ENCODE measurements at regions not wholly inside any gene's neighbourhood (a gene's known extent, or its start where the extent isn't known, plus 50 kb on each side); places are given as distances from the start of the nearest gene placed in this dataset.

DNA sequence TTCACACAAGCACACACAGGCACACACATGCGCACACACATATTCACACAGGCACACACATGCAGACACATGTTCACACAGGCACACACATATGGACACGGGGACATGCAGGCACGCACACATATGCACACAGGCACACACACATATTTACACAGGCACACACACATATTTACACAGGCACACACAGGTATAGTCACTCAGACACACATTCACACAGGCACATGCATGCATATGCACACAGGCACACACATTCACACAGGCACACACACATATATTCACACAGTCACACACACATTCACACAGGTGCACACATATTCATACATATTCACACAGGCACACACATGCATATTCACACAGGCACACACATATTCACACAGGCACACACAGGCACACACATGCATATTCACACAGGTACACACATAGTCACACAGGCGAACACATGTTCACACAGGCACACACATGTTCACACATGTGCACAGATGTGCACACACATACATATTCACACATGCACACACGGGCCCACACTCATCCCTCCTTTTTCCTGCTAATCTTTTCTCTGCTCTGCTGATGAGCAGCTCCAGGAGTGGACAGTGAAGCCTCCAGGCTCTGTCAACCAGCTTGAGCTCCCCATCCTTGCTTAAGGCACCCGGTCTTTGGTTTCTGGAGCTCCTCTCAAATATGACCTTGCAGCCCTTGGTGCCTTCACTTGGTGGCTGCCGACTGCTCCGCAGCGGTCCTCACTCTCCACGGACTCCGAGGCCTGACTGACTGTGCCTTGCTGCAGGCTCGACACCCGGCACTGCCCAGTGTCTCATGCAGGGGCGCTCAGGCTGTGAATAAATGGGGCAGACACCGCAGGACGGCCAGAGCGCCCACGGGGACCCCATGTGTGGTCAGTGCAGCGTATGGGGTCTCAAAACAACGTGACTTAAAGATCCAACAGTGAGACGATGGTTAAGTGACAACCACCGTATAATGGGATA lies 581.2 kb upstream of the MGMT start:
- Histone ChIP-seq H3K4me1 (ENCODE audit: control insufficient read depth, insufficient read depth, low read length) (no peaks in the 10 kb centered on the region), H3K36me3 (ENCODE audit: control insufficient read depth, insufficient read depth, low read length) (no peaks in the 10 kb centered on the region), H3K4me3 (ENCODE audit: low read length) (no peak overlapping the region), H3K9me3 (ENCODE audit: control insufficient read depth, low read length) (no peaks in the 10 kb centered on the region), H3K27me3 (ENCODE audit: control insufficient read depth, insufficient read depth, low read length) (no peaks in the 10 kb centered on the region), H3K9ac (ENCODE audit: low read length) (no peak overlapping the region)

DNA sequence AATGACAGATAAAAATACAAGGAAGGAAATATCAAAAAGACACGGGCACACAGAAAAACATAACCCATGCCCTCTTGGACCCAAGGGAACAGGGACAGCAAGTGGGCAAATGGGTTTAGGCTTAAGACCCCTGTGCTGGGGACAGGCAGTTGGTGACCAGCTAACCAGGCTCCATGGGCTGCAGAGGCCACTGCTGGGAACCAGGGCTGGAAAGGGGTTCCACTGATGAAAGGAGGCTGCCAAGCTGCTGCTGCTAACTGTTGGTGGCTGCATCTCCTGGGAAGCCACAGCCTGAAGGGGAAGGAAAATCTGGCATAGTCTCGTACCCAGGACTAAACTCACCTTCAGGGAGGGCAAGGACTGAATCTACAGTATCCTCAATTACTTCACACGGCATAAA lies 579.2 kb upstream of the MGMT start:
- no peak overlapping the region for H3K9ac ChIP-seq (ENCODE audit: low read length)
- no peaks in the 10 kb centered on the region for H3K27me3 ChIP-seq (ENCODE audit: control insufficient read depth, insufficient read depth, low read length)
- no peaks in the 10 kb centered on the region for H3K4me1 ChIP-seq (ENCODE audit: control insufficient read depth, insufficient read depth, low read length)
- no peak overlapping the region for H3K4me3 ChIP-seq (ENCODE audit: low read length)
- no peaks in the 10 kb centered on the region for H3K36me3 ChIP-seq (ENCODE audit: control insufficient read depth, insufficient read depth, low read length)
- H3K9me3 ChIP-seq (ENCODE audit: control insufficient read depth, low read length): no peaks in the 10 kb centered on the region

DNA sequence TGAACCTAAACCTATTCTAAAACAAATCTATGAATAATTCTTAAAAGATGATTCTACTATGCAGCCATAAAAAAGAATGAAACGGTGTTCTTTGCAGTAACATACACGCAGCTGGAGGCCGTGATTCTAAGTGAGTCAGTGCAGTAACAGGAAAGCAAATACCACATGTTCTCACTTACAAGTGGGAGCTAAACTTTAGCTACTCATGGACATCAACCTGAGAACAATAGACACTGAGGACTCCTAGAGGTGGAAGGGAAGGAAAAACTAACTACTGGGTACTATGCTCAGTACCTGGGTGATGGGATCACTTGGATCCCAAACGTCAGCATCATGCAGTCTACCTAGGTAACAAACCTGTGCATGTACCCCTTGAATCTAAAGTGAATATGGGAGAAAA lies 575.0 kb upstream of the MGMT start:
- Histone ChIP-seq H3K27me3 (ENCODE audit: control insufficient read depth, insufficient read depth, low read length) (no peaks in the 10 kb centered on the region), H3K36me3 (ENCODE audit: control insufficient read depth, insufficient read depth, low read length) (no peaks in the 10 kb centered on the region), H3K4me1 (ENCODE audit: control insufficient read depth, insufficient read depth, low read length) (no peaks in the 10 kb centered on the region), H3K4me3 (ENCODE audit: low read length) (no peak overlapping the region), H3K9ac (ENCODE audit: low read length) (no peak overlapping the region), H3K9me3 (ENCODE audit: control insufficient read depth, low read length) (no peaks in the 10 kb centered on the region)

DNA sequence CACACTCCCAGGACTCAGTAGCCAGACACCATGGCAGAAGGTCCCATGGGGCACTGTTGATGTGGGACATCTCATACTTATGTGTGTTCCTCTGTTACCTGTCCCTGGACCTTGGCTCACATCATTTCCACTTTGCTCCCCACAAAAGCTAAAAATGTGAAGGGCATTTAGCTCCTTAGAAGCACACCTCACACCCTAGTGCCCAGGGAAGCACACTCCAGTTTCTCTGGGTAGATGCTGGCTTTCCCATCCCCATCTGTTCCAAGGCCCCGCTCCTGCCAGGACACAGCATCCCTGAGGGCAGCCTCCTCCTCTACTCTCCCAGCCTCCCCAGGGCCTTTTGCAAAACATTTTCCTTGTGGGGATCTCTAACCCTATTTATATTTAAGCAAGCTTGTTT lies 572.4 kb upstream of the MGMT start:
- Histone ChIP-seq H3K4me3 (ENCODE audit: low read length) (no peak overlapping the region), H3K36me3 (ENCODE audit: control insufficient read depth, insufficient read depth, low read length) (no peaks in the 10 kb centered on the region), H3K9me3 (ENCODE audit: control insufficient read depth, low read length) (no peaks in the 10 kb centered on the region), H3K4me1 (ENCODE audit: control insufficient read depth, insufficient read depth, low read length) (no peaks in the 10 kb centered on the region), H3K9ac (ENCODE audit: low read length) (no peak overlapping the region), H3K27me3 (ENCODE audit: control insufficient read depth, insufficient read depth, low read length) (peaks cover 3% of the 10 kb centered on the region)

DNA sequence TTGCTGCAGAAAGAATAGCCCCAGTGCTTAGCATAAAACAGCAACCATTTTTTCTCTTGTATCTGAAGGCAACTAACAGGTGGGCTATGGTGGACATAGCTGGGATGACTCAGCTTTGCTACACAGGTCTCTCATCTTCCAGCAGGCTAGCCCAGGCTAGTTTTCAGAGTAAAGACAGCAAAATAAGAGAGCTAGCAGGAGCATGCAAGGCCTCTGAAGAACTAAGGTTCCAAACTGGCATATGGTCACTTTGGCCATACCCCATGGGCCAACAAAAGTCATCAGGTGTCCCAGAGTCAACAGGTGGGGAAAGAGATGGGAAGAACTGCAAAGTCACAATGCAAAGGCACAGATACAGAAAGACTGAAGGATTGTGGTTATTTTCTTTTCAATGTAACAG lies 571.6 kb upstream of the MGMT start:
- H3K36me3 ChIP-seq (ENCODE audit: control insufficient read depth, insufficient read depth, low read length): no peaks in the 10 kb centered on the region
- H3K4me3 ChIP-seq (ENCODE audit: low read length): no peak overlapping the region
- no peaks in the 10 kb centered on the region for H3K9me3 ChIP-seq (ENCODE audit: control insufficient read depth, low read length)
- peaks cover 3% of the 10 kb centered on the region for H3K27me3 ChIP-seq (ENCODE audit: control insufficient read depth, insufficient read depth, low read length)
- H3K4me1 ChIP-seq (ENCODE audit: control insufficient read depth, insufficient read depth, low read length): no peaks in the 10 kb centered on the region
- no peak overlapping the region for H3K9ac ChIP-seq (ENCODE audit: low read length)

DNA sequence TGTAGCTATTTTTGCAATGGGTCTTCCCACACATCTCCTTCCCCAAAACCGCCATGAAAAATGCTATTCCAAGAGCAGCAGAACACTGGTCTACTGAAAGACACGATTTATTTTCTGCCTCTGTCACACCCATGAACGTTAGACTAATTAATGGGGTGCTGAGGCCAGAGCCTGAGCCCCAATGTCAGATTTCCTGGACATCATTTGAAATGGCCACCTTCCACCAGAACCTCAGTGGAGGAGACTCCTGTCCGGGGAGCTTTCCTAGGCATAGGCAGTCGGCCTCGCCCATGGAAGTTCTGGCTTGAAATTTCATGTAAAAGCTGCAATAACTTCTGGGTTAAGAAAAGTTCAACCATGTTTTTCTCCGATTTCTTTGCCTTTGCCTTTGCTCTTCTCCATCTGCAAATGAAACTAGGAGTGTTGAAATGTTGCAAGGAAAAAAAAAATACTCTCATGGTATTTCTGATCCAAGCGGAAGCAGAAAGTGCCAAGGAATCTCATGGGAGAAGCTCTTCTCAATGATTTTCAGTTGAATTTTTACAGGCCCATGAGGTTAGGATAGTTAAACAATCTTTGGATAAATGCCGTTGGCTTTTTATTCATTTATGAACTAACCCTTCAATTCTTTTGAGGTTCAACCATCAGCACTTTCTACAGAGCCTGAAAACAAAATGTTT lies 570.8 kb upstream of the MGMT start:
- no peaks in the 10 kb centered on the region for H3K4me1 ChIP-seq (ENCODE audit: control insufficient read depth, insufficient read depth, low read length)
- no peaks in the 10 kb centered on the region for H3K36me3 ChIP-seq (ENCODE audit: control insufficient read depth, insufficient read depth, low read length)
- H3K27me3 ChIP-seq (ENCODE audit: control insufficient read depth, insufficient read depth, low read length): peaks cover 3% of the 10 kb centered on the region
- H3K9ac ChIP-seq (ENCODE audit: low read length): no peak overlapping the region
- no peaks in the 10 kb centered on the region for H3K9me3 ChIP-seq (ENCODE audit: control insufficient read depth, low read length)
- no peak overlapping the region for H3K4me3 ChIP-seq (ENCODE audit: low read length)

DNA sequence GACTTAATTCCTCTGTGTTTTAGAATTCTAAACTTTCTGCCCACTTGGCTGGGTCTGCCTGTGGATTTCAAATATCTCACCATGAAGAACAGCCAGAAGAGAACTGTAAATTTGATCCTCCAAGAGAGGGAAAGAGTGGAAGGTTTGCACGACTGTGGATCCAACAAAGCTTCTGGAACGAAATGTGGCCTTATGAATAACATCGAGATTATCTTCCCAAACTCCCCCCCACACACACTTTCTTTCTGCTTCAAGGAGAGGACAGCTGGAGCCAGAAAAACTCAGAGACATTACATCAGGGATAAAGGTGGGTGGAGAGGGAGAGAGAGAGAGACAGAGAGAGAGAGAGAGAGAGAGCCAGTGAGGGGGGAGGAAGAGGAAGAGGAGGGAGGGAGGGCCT lies 570.1 kb upstream of the MGMT start:
- H3K9me3 ChIP-seq (ENCODE audit: control insufficient read depth, low read length): no peaks in the 10 kb centered on the region
- peaks cover 3% of the 10 kb centered on the region for H3K27me3 ChIP-seq (ENCODE audit: control insufficient read depth, insufficient read depth, low read length)
- H3K4me3 ChIP-seq (ENCODE audit: low read length): no peak overlapping the region
- no peaks in the 10 kb centered on the region for H3K4me1 ChIP-seq (ENCODE audit: control insufficient read depth, insufficient read depth, low read length)
- H3K9ac ChIP-seq (ENCODE audit: low read length): no peak overlapping the region
- no peaks in the 10 kb centered on the region for H3K36me3 ChIP-seq (ENCODE audit: control insufficient read depth, insufficient read depth, low read length)

DNA sequence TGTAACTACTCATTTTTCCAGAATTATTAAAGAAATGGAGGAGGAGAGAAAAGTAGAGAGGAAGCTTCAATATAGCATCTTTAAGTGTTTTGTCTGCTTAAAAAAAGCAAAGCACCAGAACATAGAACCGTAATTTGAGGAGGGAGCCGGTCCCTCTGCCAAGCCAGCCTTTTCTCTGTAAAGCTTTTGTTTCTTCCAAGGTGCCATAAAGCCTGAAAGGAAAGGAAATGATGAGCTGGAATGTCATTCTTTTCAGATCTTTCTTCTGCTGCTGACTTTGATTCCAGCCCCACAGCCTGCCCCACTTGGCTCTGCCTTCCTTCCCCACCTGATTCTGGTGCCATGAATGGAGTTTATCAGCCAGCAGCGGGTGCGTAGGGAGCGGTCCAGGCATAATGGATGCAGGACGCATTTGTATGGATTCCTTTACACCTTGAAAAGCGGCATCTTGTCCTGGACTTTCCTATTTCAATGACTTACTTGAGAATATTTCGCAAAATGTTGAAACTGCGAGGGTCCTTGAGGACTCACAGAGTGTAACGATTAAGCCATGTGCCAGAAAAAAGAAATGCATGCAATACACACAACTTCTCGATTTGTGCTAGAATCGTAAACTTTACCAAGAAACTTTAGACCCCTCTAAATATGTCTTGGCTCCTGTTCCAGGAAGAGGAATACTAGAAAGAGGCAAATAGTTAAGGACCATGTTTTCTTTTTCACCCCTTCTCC lies 569.5 kb upstream of the MGMT start:
- H3K36me3 ChIP-seq (ENCODE audit: control insufficient read depth, insufficient read depth, low read length): no peaks in the 10 kb centered on the region
- H3K4me3 ChIP-seq (ENCODE audit: low read length): no peak overlapping the region
- H3K27me3 ChIP-seq (ENCODE audit: control insufficient read depth, insufficient read depth, low read length): peaks cover 3% of the 10 kb centered on the region
- H3K9ac ChIP-seq (ENCODE audit: low read length): no peak overlapping the region
- no peaks in the 10 kb centered on the region for H3K4me1 ChIP-seq (ENCODE audit: control insufficient read depth, insufficient read depth, low read length)
- no peaks in the 10 kb centered on the region for H3K9me3 ChIP-seq (ENCODE audit: control insufficient read depth, low read length)

DNA sequence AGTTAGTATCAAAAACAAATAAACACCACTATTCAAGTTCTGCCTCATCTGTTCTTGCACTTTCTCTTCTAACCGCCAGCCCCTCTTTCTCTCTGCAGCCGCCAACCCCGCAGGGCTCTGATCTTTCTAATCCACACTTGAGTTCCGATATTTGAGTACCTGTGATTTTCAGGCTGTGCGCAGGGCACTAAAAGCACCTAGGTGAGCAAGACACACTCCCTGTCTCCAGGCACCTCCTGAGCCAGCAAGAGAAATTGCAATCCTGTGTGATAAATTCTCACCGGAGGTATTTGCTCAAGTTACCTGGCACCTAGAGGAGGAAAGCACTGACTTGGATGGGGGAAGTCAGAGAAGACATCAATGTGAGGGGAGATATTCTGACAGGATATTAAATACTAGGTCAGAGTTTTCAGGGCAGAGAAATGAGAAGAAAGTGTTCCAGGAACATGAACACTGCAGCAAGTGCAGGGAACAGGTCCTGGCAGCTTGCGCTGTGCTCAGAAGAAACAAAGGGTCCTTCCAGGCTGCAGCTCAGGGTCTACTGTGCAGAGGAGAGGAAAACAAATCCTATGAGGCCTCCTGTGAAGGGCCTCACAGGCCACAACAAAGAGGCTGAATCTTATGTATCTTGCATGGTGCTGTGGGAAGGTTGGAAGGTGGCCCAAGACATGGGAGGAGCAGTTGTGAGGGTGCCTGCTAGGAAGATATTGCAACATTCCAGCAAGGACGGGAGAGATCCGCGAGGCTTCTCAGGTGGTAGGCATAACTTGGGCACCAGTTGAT lies 568.7 kb upstream of the MGMT start:
- Histone ChIP-seq H3K27me3 (ENCODE audit: control insufficient read depth, insufficient read depth, low read length) (peaks cover 3% of the 10 kb centered on the region), H3K9me3 (ENCODE audit: control insufficient read depth, low read length) (no peaks in the 10 kb centered on the region)

DNA sequence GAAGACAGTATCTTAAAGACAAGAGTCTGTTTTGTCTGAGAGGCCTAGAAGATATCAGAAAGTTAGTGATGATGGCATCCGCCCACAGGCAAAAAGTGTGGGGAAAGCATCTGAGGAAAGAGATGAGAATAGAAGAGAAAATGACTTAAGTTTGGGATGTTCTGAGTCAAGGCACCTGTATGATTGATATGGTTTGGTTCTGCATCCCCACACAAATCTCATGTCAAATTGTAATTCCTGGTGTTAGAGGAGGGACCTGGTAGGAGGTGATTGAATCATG lies 568.2 kb upstream of the MGMT start:
- peaks cover 3% of the 10 kb centered on the region for H3K27me3 ChIP-seq (ENCODE audit: control insufficient read depth, insufficient read depth, low read length)
- no peaks in the 10 kb centered on the region for H3K36me3 ChIP-seq (ENCODE audit: control insufficient read depth, insufficient read depth, low read length)
- H3K4me1 ChIP-seq (ENCODE audit: control insufficient read depth, insufficient read depth, low read length): no peaks in the 10 kb centered on the region
- H3K9me3 ChIP-seq (ENCODE audit: control insufficient read depth, low read length): no peaks in the 10 kb centered on the region
- no peak overlapping the region for H3K9ac ChIP-seq (ENCODE audit: low read length)
- no peak overlapping the region for H3K4me3 ChIP-seq (ENCODE audit: low read length)

More for the DNA sequence above, 568.7 kb upstream of the MGMT start:
- Histone ChIP-seq H3K4me3 (ENCODE audit: low read length) (no peak overlapping the region), H3K36me3 (ENCODE audit: control insufficient read depth, insufficient read depth, low read length) (no peaks in the 10 kb centered on the region), H3K4me1 (ENCODE audit: control insufficient read depth, insufficient read depth, low read length) (no peaks in the 10 kb centered on the region), H3K9ac (ENCODE audit: low read length) (no peak overlapping the region)

DNA sequence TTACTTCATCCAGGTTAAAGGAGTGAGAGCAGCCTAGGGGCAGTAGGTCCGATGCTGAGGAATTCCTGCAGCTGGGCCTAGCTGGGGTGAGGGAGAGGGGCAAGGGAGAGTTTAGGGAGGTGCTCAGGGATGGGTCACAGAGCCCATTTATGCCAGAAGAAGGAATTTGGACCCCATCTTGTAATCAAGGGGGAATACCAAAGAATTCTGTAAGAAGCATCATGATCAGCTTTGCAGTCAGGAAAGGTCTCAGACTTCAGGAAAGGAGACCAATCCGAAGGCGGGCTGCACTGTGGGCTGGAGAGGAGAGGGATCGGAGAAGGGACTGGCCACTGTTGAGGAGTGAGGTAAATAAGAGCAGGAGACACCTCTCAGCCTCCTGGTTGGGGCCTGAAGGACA lies 566.6 kb upstream of the MGMT start:
- no peaks in the 10 kb centered on the region for H3K36me3 ChIP-seq (ENCODE audit: control insufficient read depth, insufficient read depth, low read length)
- H3K4me1 ChIP-seq (ENCODE audit: control insufficient read depth, insufficient read depth, low read length): no peaks in the 10 kb centered on the region

More for the DNA sequence above, 566.6 kb upstream of the MGMT start:
- H3K9ac ChIP-seq (ENCODE audit: low read length): no peak overlapping the region
- H3K9me3 ChIP-seq (ENCODE audit: control insufficient read depth, low read length): no peaks in the 10 kb centered on the region
- H3K27me3 ChIP-seq (ENCODE audit: control insufficient read depth, insufficient read depth, low read length): peaks cover 3% of the 10 kb centered on the region
- H3K4me3 ChIP-seq (ENCODE audit: low read length): no peak overlapping the region

Measured in mucosa of stomach (tissue), 1 donor.